ENCODE measurements at regions not wholly inside any gene's neighbourhood (a gene's known extent, or its start where the extent isn't known, plus 50 kb on each side); places are given as distances from the start of the nearest gene placed in this dataset.

- H3K27me3 ChIP-seq (ENCODE audit: control insufficient read depth in 1 of 2, insufficient read depth in 2 of 2, low read length in 2 of 2): no peaks in the 10 kb centered on the region
- H3K36me3 ChIP-seq (ENCODE audit: control insufficient read depth in 1 of 2, insufficient read depth in 2 of 2, low read length in 2 of 2): no peaks in the 10 kb centered on the region
- no peak overlapping the region for H3K9ac ChIP-seq (ENCODE audit: low read depth in 1 of 2, low read length in 2 of 2)
- no peak overlapping the region for H3K27ac ChIP-seq (ENCODE audit: low read depth, low read length)
- no peak overlapping the region for H3K4me3 ChIP-seq (ENCODE audit: low read depth in 1 of 2, low read length in 2 of 2)
- peaks cover 9 to 10% of the 10 kb centered on the region in 2 donors for H3K4me1 ChIP-seq (ENCODE audit: control insufficient read depth in 1 of 2, insufficient read depth in 2 of 2, low read length in 2 of 2)
- H3K9me3 ChIP-seq (ENCODE audit: control insufficient read depth in 1 of 2, low read length in 2 of 2): no peaks in the 10 kb centered on the region
Observed at GRCh38 chr3:168878655-168879054, 782.9 kb upstream of the GOLIM4 start.

GRCh38 chr3:168877899-168878298, 782.2 kb upstream of the GOLIM4 start:
- Histone ChIP-seq H3K9ac (ENCODE audit: low read depth in 1 of 2, low read length in 2 of 2) (no peak overlapping the region), H3K9me3 (ENCODE audit: control insufficient read depth in 1 of 2, low read length in 2 of 2) (no peaks in the 10 kb centered on the region), H3K4me3 (ENCODE audit: low read depth in 1 of 2, low read length in 2 of 2) (no peak overlapping the region), H3K4me1 (ENCODE audit: control insufficient read depth in 1 of 2, insufficient read depth in 2 of 2, low read length in 2 of 2) (peaks cover 9 to 16% of the 10 kb centered on the region in 2 donors), H3K27me3 (ENCODE audit: control insufficient read depth in 1 of 2, insufficient read depth in 2 of 2, low read length in 2 of 2) (no peaks in the 10 kb centered on the region), H3K27ac (ENCODE audit: low read depth, low read length) (no peak overlapping the region), H3K36me3 (ENCODE audit: control insufficient read depth in 1 of 2, insufficient read depth in 2 of 2, low read length in 2 of 2) (no peaks in the 10 kb centered on the region)

GRCh38 chr3:168876346-168877035, 780.8 kb upstream of the GOLIM4 start:
- peaks cover 19 to 28% of the 10 kb centered on the region in 2 donors for H3K4me1 ChIP-seq (ENCODE audit: control insufficient read depth in 1 of 2, insufficient read depth in 2 of 2, low read length in 2 of 2)
- H3K9me3 ChIP-seq (ENCODE audit: control insufficient read depth in 1 of 2, low read length in 2 of 2): no peaks in the 10 kb centered on the region
- H3K36me3 ChIP-seq (ENCODE audit: control insufficient read depth in 1 of 2, insufficient read depth in 2 of 2, low read length in 2 of 2): no peaks in the 10 kb centered on the region
- no peak overlapping the region for H3K9ac ChIP-seq (ENCODE audit: low read depth in 1 of 2, low read length in 2 of 2)
- H3K27me3 ChIP-seq (ENCODE audit: control insufficient read depth in 1 of 2, insufficient read depth in 2 of 2, low read length in 2 of 2): no peaks in the 10 kb centered on the region
- no peak overlapping the region for H3K4me3 ChIP-seq (ENCODE audit: low read depth in 1 of 2, low read length in 2 of 2)
- no peak overlapping the region for H3K27ac ChIP-seq (ENCODE audit: low read depth, low read length)

- no peaks in the 10 kb centered on the region for H3K36me3 ChIP-seq (ENCODE audit: control insufficient read depth in 1 of 2, insufficient read depth in 2 of 2, low read length in 2 of 2)
- H3K9me3 ChIP-seq (ENCODE audit: control insufficient read depth in 1 of 2, low read length in 2 of 2): no peaks in the 10 kb centered on the region
- H3K27me3 ChIP-seq (ENCODE audit: control insufficient read depth in 1 of 2, insufficient read depth in 2 of 2, low read length in 2 of 2): no peaks in the 10 kb centered on the region
- no peak overlapping the region for H3K4me3 ChIP-seq (ENCODE audit: low read depth in 1 of 2, low read length in 2 of 2)
- no peak overlapping the region for H3K27ac ChIP-seq (ENCODE audit: low read depth, low read length)
- H3K9ac ChIP-seq (ENCODE audit: low read depth in 1 of 2, low read length in 2 of 2): no peak overlapping the region
- peaks cover 15 to 40% of the 10 kb centered on the region in 2 donors for H3K4me1 ChIP-seq (ENCODE audit: control insufficient read depth in 1 of 2, insufficient read depth in 2 of 2, low read length in 2 of 2)
Observed at GRCh38 chr3:168872826-168873225, 777.1 kb upstream of the GOLIM4 start.

- H3K27ac ChIP-seq (ENCODE audit: low read depth, low read length): no peak overlapping the region
Observed at GRCh38 chr3:168870892-168871291, 775.2 kb upstream of the GOLIM4 start.

GRCh38 chr3:168865022-168865551, 769.4 kb upstream of the GOLIM4 start:
- Histone ChIP-seq H3K36me3 (ENCODE audit: control insufficient read depth in 1 of 2, insufficient read depth in 2 of 2, low read length in 2 of 2) (no peaks in the 10 kb centered on the region), H3K27me3 (ENCODE audit: control insufficient read depth in 1 of 2, insufficient read depth in 2 of 2, low read length in 2 of 2) (no peaks in the 10 kb centered on the region), H3K27ac (ENCODE audit: low read depth, low read length) (no peak overlapping the region), H3K9ac (ENCODE audit: low read depth in 1 of 2, low read length in 2 of 2) (peak overlapping the region in 1 of 2 donors; percentile 0), H3K4me1 (ENCODE audit: control insufficient read depth in 1 of 2, insufficient read depth in 2 of 2, low read length in 2 of 2) (peaks cover 12 to 55% of the 10 kb centered on the region in 2 donors), H3K4me3 (ENCODE audit: low read depth in 1 of 2, low read length in 2 of 2) (peak overlapping the region; percentile 51 to 79), H3K9me3 (ENCODE audit: control insufficient read depth in 1 of 2, low read length in 2 of 2) (no peaks in the 10 kb centered on the region)

More at GRCh38 chr3:168870892-168871291, 775.2 kb upstream of the GOLIM4 start:
- Histone ChIP-seq H3K4me3 (ENCODE audit: low read depth in 1 of 2, low read length in 2 of 2) (no peak overlapping the region), H3K36me3 (ENCODE audit: control insufficient read depth in 1 of 2, insufficient read depth in 2 of 2, low read length in 2 of 2) (no peaks in the 10 kb centered on the region), H3K4me1 (ENCODE audit: control insufficient read depth in 1 of 2, insufficient read depth in 2 of 2, low read length in 2 of 2) (peaks cover 19 to 51% of the 10 kb centered on the region in 2 donors), H3K9me3 (ENCODE audit: control insufficient read depth in 1 of 2, low read length in 2 of 2) (no peaks in the 10 kb centered on the region), H3K27me3 (ENCODE audit: control insufficient read depth in 1 of 2, insufficient read depth in 2 of 2, low read length in 2 of 2) (no peaks in the 10 kb centered on the region), H3K9ac (ENCODE audit: low read depth in 1 of 2, low read length in 2 of 2) (no peak overlapping the region)

- Histone ChIP-seq H3K4me3 (ENCODE audit: low read depth in 1 of 2, low read length in 2 of 2) (peak overlapping the region; percentile 51 to 79), H3K27me3 (ENCODE audit: control insufficient read depth in 1 of 2, insufficient read depth in 2 of 2, low read length in 2 of 2) (no peaks in the 10 kb centered on the region), H3K4me1 (ENCODE audit: control insufficient read depth in 1 of 2, insufficient read depth in 2 of 2, low read length in 2 of 2) (peaks cover 16 to 60% of the 10 kb centered on the region in 2 donors), H3K36me3 (ENCODE audit: control insufficient read depth in 1 of 2, insufficient read depth in 2 of 2, low read length in 2 of 2) (no peaks in the 10 kb centered on the region), H3K27ac (ENCODE audit: low read depth, low read length) (no peak overlapping the region), H3K9ac (ENCODE audit: low read depth in 1 of 2, low read length in 2 of 2) (peak overlapping the region; percentile 0 to 39), H3K9me3 (ENCODE audit: control insufficient read depth in 1 of 2, low read length in 2 of 2) (no peaks in the 10 kb centered on the region)
Observed at GRCh38 chr3:168864107-168865021, 768.6 kb upstream of the GOLIM4 start.

GRCh38 chr3:168863561-168863960, 767.8 kb upstream of the GOLIM4 start:
- Histone ChIP-seq H3K36me3 (ENCODE audit: control insufficient read depth in 1 of 2, insufficient read depth in 2 of 2, low read length in 2 of 2) (no peaks in the 10 kb centered on the region), H3K4me3 (ENCODE audit: low read depth in 1 of 2, low read length in 2 of 2) (no peak overlapping the region), H3K9ac (ENCODE audit: low read depth in 1 of 2, low read length in 2 of 2) (no peak overlapping the region), H3K9me3 (ENCODE audit: control insufficient read depth in 1 of 2, low read length in 2 of 2) (no peaks in the 10 kb centered on the region), H3K4me1 (ENCODE audit: control insufficient read depth in 1 of 2, insufficient read depth in 2 of 2, low read length in 2 of 2) (peaks cover 21 to 65% of the 10 kb centered on the region in 2 donors), H3K27ac (ENCODE audit: low read depth, low read length) (no peak overlapping the region), H3K27me3 (ENCODE audit: control insufficient read depth in 1 of 2, insufficient read depth in 2 of 2, low read length in 2 of 2) (no peaks in the 10 kb centered on the region)

GRCh38 chr3:168862466-168862865, 766.7 kb upstream of the GOLIM4 start:
- Histone ChIP-seq H3K9me3 (ENCODE audit: control insufficient read depth in 1 of 2, low read length in 2 of 2) (no peaks in the 10 kb centered on the region), H3K27ac (ENCODE audit: low read depth, low read length) (no peak overlapping the region), H3K9ac (ENCODE audit: low read depth in 1 of 2, low read length in 2 of 2) (no peak overlapping the region), H3K27me3 (ENCODE audit: control insufficient read depth in 1 of 2, insufficient read depth in 2 of 2, low read length in 2 of 2) (no peaks in the 10 kb centered on the region), H3K4me1 (ENCODE audit: control insufficient read depth in 1 of 2, insufficient read depth in 2 of 2, low read length in 2 of 2) (peaks cover 23 to 58% of the 10 kb centered on the region in 2 donors), H3K4me3 (ENCODE audit: low read depth in 1 of 2, low read length in 2 of 2) (no peak overlapping the region), H3K36me3 (ENCODE audit: control insufficient read depth in 1 of 2, insufficient read depth in 2 of 2, low read length in 2 of 2) (no peaks in the 10 kb centered on the region)

- H3K4me3 ChIP-seq (ENCODE audit: low read depth in 1 of 2, low read length in 2 of 2): no peak overlapping the region
- no peak overlapping the region for H3K9ac ChIP-seq (ENCODE audit: low read depth in 1 of 2, low read length in 2 of 2)
- no peak overlapping the region for H3K27ac ChIP-seq (ENCODE audit: low read depth, low read length)
- no peaks in the 10 kb centered on the region for H3K27me3 ChIP-seq (ENCODE audit: control insufficient read depth in 1 of 2, insufficient read depth in 2 of 2, low read length in 2 of 2)
- no peaks in the 10 kb centered on the region for H3K9me3 ChIP-seq (ENCODE audit: control insufficient read depth in 1 of 2, low read length in 2 of 2)
- H3K4me1 ChIP-seq (ENCODE audit: control insufficient read depth in 1 of 2, insufficient read depth in 2 of 2, low read length in 2 of 2): peaks cover 20 to 47% of the 10 kb centered on the region in 2 donors
- H3K36me3 ChIP-seq (ENCODE audit: control insufficient read depth in 1 of 2, insufficient read depth in 2 of 2, low read length in 2 of 2): no peaks in the 10 kb centered on the region
Observed at GRCh38 chr3:168860592-168860991, 764.9 kb upstream of the GOLIM4 start.

Data from duodenal mucosa (tissue), 2 donors.